ENCODE measurements at regions not wholly inside any gene's neighbourhood (a gene's known extent, or its start where the extent isn't known, plus 50 kb on each side); places are given as distances from the start of the nearest gene placed in this dataset.

GRCh38 chr11:111194860-111195568 lies 50.5 kb upstream of the POU2AF2 start:
- Histone ChIP-seq H3K4me3 (ENCODE audit: low read depth, low read length) (no peak overlapping the region), H3K4me1 (ENCODE audit: control insufficient read depth, insufficient read depth, low read length) (no peaks in the 10 kb centered on the region), H3K9me3 (ENCODE audit: control insufficient read depth, insufficient read depth, low read depth, low read length) (no peaks in the 10 kb centered on the region), H3K27ac (ENCODE audit: extremely low read depth, low read depth, low read length) (no peak overlapping the region), H3K36me3 (ENCODE audit: control insufficient read depth in 2 of 2, insufficient read depth in 1 of 2, low read length in 2 of 2) (no peaks in the 10 kb centered on the region)
- no peak for TF ChIP-seq ZSCAN5A (tag by site-specific recombination; IDR thresholded peaks at IDR 0.05)
- no peak for TF ChIP-seq ZNF174 (tag by site-specific recombination; IDR thresholded peaks at IDR 0.05)
- TF ChIP-seq ZNF843 (tag by site-specific recombination; IDR thresholded peaks at IDR 0.05) = no peak
- no peak for TF ChIP-seq ZNF202 (tag by site-specific recombination; IDR thresholded peaks at IDR 0.05; ENCODE audit: borderline replicate concordance)
- no peak for TF ChIP-seq ZNF76 (tag by site-specific recombination; IDR thresholded peaks at IDR 0.05; ENCODE audit: borderline replicate concordance, low read depth)
- no peak for TF ChIP-seq ZNF544 (tag by site-specific recombination; IDR thresholded peaks at IDR 0.05)
- no peak for TF ChIP-seq ZNF426 (tag by site-specific recombination; IDR thresholded peaks at IDR 0.05)
- TF ChIP-seq ZNF571 (tag by site-specific recombination; IDR thresholded peaks at IDR 0.05) = no peak
- TF ChIP-seq ZNF629 (tag by site-specific recombination; IDR thresholded peaks at IDR 0.05) = no peak
- no peak for TF ChIP-seq ZNF37A (tag by site-specific recombination; IDR thresholded peaks at IDR 0.05)
- TF ChIP-seq ZNF274 (IDR thresholded peaks at IDR 0.05; ENCODE audit: low read length) = no peak
- no peak for TF ChIP-seq ZNF274 (tag by site-specific recombination; IDR thresholded peaks at IDR 0.05; ENCODE audit: borderline replicate concordance)
- CTCF ChIA-PET = interaction anchor here (0.6 kb wide), 2 partner anchors 99 to 737 kb away, joined by 3 to 5 read pairs; no protein-coding TSS in a partner anchor
- POLR2A ChIA-PET = no interaction called here

DNA sequence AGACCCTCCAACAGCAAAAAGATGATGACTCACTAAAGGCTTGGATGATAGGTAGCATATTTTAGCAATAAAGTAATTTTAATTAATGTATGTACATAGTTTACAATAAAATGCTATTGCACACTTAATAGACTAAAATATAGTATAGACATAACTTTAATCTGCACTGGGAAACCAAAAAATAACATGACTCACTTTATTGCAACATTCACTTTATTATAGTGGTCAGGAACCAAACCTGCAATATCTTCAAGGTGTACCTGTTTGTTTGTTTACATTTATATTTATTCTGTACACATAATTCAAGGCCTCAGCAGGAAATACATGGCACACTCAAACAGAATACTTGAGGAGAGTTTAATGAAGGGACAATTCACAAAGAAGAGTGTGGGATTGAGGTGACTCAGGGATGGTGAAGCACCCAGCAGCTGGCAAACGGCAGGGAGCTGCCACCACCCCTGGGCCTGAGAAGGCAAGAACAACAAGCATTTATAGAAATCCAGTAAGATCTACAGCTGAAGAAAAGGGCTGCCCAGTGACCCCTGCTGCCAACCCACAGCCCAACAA lies 51.5 kb upstream of the POU2AF2 start:
- Histone ChIP-seq H3K4me1 (ENCODE audit: control insufficient read depth, insufficient read depth, low read length) (no peaks in the 10 kb centered on the region), H3K27ac (ENCODE audit: extremely low read depth, low read depth, low read length) (no peak overlapping the region), H3K4me3 (ENCODE audit: low read depth, low read length) (no peak overlapping the region), H3K36me3 (ENCODE audit: control insufficient read depth in 2 of 2, insufficient read depth in 1 of 2, low read length in 2 of 2) (no peaks in the 10 kb centered on the region), H3K9me3 (ENCODE audit: control insufficient read depth, insufficient read depth, low read depth, low read length) (no peaks in the 10 kb centered on the region)
- CTCF ChIA-PET = interaction anchor here (0.6 to 0.7 kb wide), 2 partner anchors 34 to 92 kb away, joined by 3 read pairs; no protein-coding TSS in a partner anchor
- TF ChIP-seq ZNF121 (tag by site-specific recombination; IDR thresholded peaks at IDR 0.05) (no peak), ZIC2 (tag by site-specific recombination; IDR thresholded peaks at IDR 0.05) (0 out of 2 replicates have a peak, but pooled peaks have one; percentile 22), ZNF600 (tag by site-specific recombination; IDR thresholded peaks at IDR 0.05) (no peak), ZNF19 (tag by site-specific recombination; IDR thresholded peaks at IDR 0.05; ENCODE audit: low read depth) (no peak), ZNF404 (tag by site-specific recombination; IDR thresholded peaks at IDR 0.05) (no peak), TCF7L2 (IDR thresholded peaks at IDR 0.05; ENCODE audit: borderline replicate concordance, low read depth, low read length) (no peak)
- POLR2A ChIA-PET = no interaction called here

- Histone ChIP-seq H3K4me1 (ENCODE audit: control insufficient read depth, insufficient read depth, low read length) (no peaks in the 10 kb centered on the region), H3K27ac (ENCODE audit: extremely low read depth, low read depth, low read length) (no peak overlapping the region), H3K36me3 (ENCODE audit: control insufficient read depth in 2 of 2, insufficient read depth in 1 of 2, low read length in 2 of 2) (no peaks in the 10 kb centered on the region), H3K9me3 (ENCODE audit: control insufficient read depth, insufficient read depth, low read depth, low read length) (no peaks in the 10 kb centered on the region), H3K4me3 (ENCODE audit: low read depth, low read length) (no peak overlapping the region)
- CTCF ChIA-PET = no interaction called here
- POLR2A ChIA-PET = no interaction called here
- TF ChIP-seq ZSCAN5A (tag by site-specific recombination; IDR thresholded peaks at IDR 0.05) = no peak
- no peak for TF ChIP-seq ZNF155 (tag by site-specific recombination; IDR thresholded peaks at IDR 0.05)
- no peak for TF ChIP-seq WT1 (tag by site-specific recombination; IDR thresholded peaks at IDR 0.05)
- TF ChIP-seq, protein P1, sequence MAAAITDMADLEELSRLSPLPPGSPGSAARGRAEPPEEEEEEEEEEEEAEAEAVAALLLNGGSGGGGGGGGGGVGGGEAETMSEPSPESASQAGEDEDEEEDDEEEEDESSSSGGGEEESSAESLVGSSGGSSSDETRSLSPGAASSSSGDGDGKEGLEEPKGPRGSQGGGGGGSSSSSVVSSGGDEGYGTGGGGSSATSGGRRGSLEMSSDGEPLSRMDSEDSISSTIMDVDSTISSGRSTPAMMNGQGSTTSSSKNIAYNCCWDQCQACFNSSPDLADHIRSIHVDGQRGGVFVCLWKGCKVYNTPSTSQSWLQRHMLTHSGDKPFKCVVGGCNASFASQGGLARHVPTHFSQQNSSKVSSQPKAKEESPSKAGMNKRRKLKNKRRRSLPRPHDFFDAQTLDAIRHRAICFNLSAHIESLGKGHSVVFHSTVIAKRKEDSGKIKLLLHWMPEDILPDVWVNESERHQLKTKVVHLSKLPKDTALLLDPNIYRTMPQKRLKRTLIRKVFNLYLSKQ (tag by site-specific recombination; IDR thresholded peaks at IDR 0.05; ENCODE audit: borderline replicate concordance) = no peak
- TF ChIP-seq SETDB1 (IDR thresholded peaks at IDR 0.05; ENCODE audit: insufficient read length, low read length) = no peak
- TF ChIP-seq ZNF350 (tag by site-specific recombination; IDR thresholded peaks at IDR 0.05) = no peak
- TF ChIP-seq ZNF488 (tag by site-specific recombination; IDR thresholded peaks at IDR 0.05) = no peak
- TF ChIP-seq ZNF626 (tag by site-specific recombination; IDR thresholded peaks at IDR 0.05) = no peak
Measured at GRCh38 chr11:111189466-111189865, 56.1 kb upstream of the POU2AF2 start.
